ENCODE measurements at regions not wholly inside any gene's neighbourhood (a gene's known extent, or its start where the extent isn't known, plus 50 kb on each side); places are given as distances from the start of the nearest gene placed in this dataset.

- TF ChIP-seq POLR2A (IDR thresholded peaks at IDR 0.05) (no peak), CTCF (IDR thresholded peaks at IDR 0.05) (no peak)
Observed at GRCh38 chr5:53738105-53738504, 177.7 kb downstream of the NDUFS4 start.
